NCI-H748 (cell line): ENCODE measurements at regions not wholly inside any gene's neighbourhood (a gene's known extent, or its start where the extent isn't known, plus 50 kb on each side); places are given as distances from the start of the nearest gene placed in this dataset.

Experiments
- DNase-seq: peaks from one replicate; lab custom pipeline; 2025; ENCODE audit not compliant: unreplicated experiment; lab: John Stamatoyannopoulos, UW

- DNase-seq: no peak
These were observed 225.0 kb downstream of the COX7B2 start for GRCh38 chr4:46684041-46684440.

GRCh38 chr4:46676364-46676763, 232.7 kb downstream of the COX7B2 start:
- no peak for DNase-seq

GRCh38 chr4:46674326-46674725, 234.7 kb downstream of the COX7B2 start:
- no peak for DNase-seq

- DNase-seq: no peak
These were observed 241.3 kb downstream of the COX7B2 start for GRCh38 chr4:46667790-46668189.

- no peak for DNase-seq
These were observed 253.0 kb downstream of the COX7B2 start for GRCh38 chr4:46656071-46656470.

- DNase-seq: no peak
These were observed 255.2 kb downstream of the COX7B2 start for GRCh38 chr4:46653842-46654241.

GRCh38 chr4:46649390-46649789, 259.5 kb upstream of the GABRA2 start:
- no peak for DNase-seq

- DNase-seq: peak; percentile 19
These were observed 258.3 kb upstream of the GABRA2 start for GRCh38 chr4:46648088-46648744.

GRCh38 chr4:46645126-46645525, 255.2 kb upstream of the GABRA2 start:
- no peak for DNase-seq
